Natural killer cell (primary cell): ENCODE measurements at regions not wholly inside any gene's neighbourhood (a gene's known extent, or its start where the extent isn't known, plus 50 kb on each side); places are given as distances from the start of the nearest gene placed in this dataset.

Experiments used
- ATAC-seq, 3 donors: fragments of 150-1000 bp in 2 of 3; fragments of 200-7000 bp in 1 of 3; cut with Tn5 transposase; 1 replicate in 1 of 3; 2 replicates in 2 of 3; pipeline ENCODE4 v1.10.0; 2021; ENCODE audit warnings: mild to moderate bottlenecking in 2 of 3, moderate library complexity in 2 of 3
- DNase-seq, 2 donors: peaks; one replicate each; pipeline versions ENCODE4 v3.0.0 to v3.0.0-alpha.2; 2013 to 2021; ENCODE audit warnings: mixed read lengths in 1 of 2
- H3K27ac ChIP-seq: one replicate; pipeline ENCODE4 v1.5.1; 2013; ENCODE audit warnings: mild to moderate bottlenecking, low read length
- H3K27me3 ChIP-seq: one replicate; pipeline ENCODE4 v1.6.1; 2013; ENCODE audit warnings: low read length; ENCODE audit not compliant: control insufficient read depth, insufficient read depth
- H3K36me3 ChIP-seq: one replicate; pipeline ENCODE4 v1.6.1; 2013; ENCODE audit warnings: low read length; ENCODE audit not compliant: control insufficient read depth, insufficient read depth
- H3K4me1 ChIP-seq: one replicate; pipeline ENCODE4 v1.6.1; 2013; ENCODE audit warnings: low read length; ENCODE audit not compliant: control insufficient read depth, insufficient read depth
- H3K4me3 ChIP-seq: one replicate; pipeline ENCODE4 v1.5.1; 2013; ENCODE audit warnings: low read length
- H3K9me3 ChIP-seq: one replicate; pipeline ENCODE4 v1.6.1; 2013; ENCODE audit warnings: low read length; ENCODE audit not compliant: control insufficient read depth, insufficient read depth
- H3K27ac Mint-ChIP-seq, 2 donors: one replicate each; pipeline ENCODE4 v1.8.0; 2022; ENCODE audit warnings: mild to moderate bottlenecking in 2 of 2, mixed read lengths in 2 of 2, moderate library complexity in 1 of 2
- H3K27me3 Mint-ChIP-seq, 2 donors: one replicate each; pipeline ENCODE4 v1.8.0; 2022; ENCODE audit warnings: low read depth in 2 of 2, mixed read lengths in 2 of 2
- H3K36me3 Mint-ChIP-seq: one replicate; pipeline ENCODE4 v1.8.0; 2022; ENCODE audit warnings: mixed read lengths
- H3K4me1 Mint-ChIP-seq, 2 donors: one replicate each; pipeline ENCODE4 v1.8.0; 2022; ENCODE audit warnings: mixed read lengths in 2 of 2
- H3K4me3 Mint-ChIP-seq: one replicate; pipeline ENCODE4 v1.8.0; 2022; ENCODE audit warnings: mild to moderate bottlenecking, moderate library complexity, mixed read lengths
- H3K9me3 Mint-ChIP-seq, 2 donors: one replicate each; pipeline ENCODE4 v1.8.0; 2022; ENCODE audit warnings: mixed read lengths in 2 of 2
- CTCF ChIP-seq: fragments of 200-600 bp; IDR thresholded peaks from one replicate; pipeline ENCODE4 v1.8.0; 2022; ENCODE audit warnings: antibody characterized with exemption
- WGBS: methylation state at CpG from one replicate; pipeline ENCODE4 v1.1.7; 2013; ENCODE audit warnings: missing lambda C conversion rate; ENCODE audit not compliant: insufficient coverage; 5-methylcytosine and 5-hydroxymethylcytosine counted together
- intact Hi-C: fragments of 100-400 bp; cut with micrococcal nuclease; formaldehyde crosslinking; loops from one replicate; pipeline ENCODE4 v1.14.2; 2022

GRCh38 chr5:101390151-101390908 is 487.2 kb upstream of the ST8SIA4 start:
- H3K4me1 ChIP-seq: no peaks in the 10 kb centered on the region
- TF ChIP-seq CTCF: no peak
- intact Hi-C loops: no loop called here
- no peak overlapping the region for H3K27ac ChIP-seq
- no peaks in the 10 kb centered on the region for H3K9me3 Mint-ChIP-seq
- H3K27me3 ChIP-seq: no peaks in the 10 kb centered on the region
- WGBS: 15% methylated on average over 3 of the region's 4 CpGs
- no peak overlapping the region for H3K4me3 ChIP-seq
- no peak overlapping the region for H3K27ac Mint-ChIP-seq
- no peaks in the 10 kb centered on the region for H3K36me3 ChIP-seq
- H3K27me3 Mint-ChIP-seq: no peaks in the 10 kb centered on the region
- H3K4me1 Mint-ChIP-seq: no peaks in the 10 kb centered on the region
- DNase-seq (peak in 1 of 2 donors; percentile 45), ATAC-seq (no peak)
- no peak overlapping the region for H3K4me3 Mint-ChIP-seq
- H3K36me3 Mint-ChIP-seq: no peaks in the 10 kb centered on the region
- no peaks in the 10 kb centered on the region for H3K9me3 ChIP-seq

- no peak for ATAC-seq
- Histone ChIP-seq H3K36me3 (no peaks in the 10 kb centered on the region), H3K4me3 (no peak overlapping the region), H3K27ac (no peak overlapping the region), H3K27me3 (no peaks in the 10 kb centered on the region), H3K4me1 (no peaks in the 10 kb centered on the region), H3K9me3 (peaks cover 3% of the 10 kb centered on the region)
- Mint-ChIP-seq H3K4me1 (no peaks in the 10 kb centered on the region), H3K4me3 (no peak overlapping the region), H3K36me3 (no peaks in the 10 kb centered on the region), H3K27me3 (no peaks in the 10 kb centered on the region), H3K27ac (no peak overlapping the region), H3K9me3 (peaks cover 3 to 5% of the 10 kb centered on the region in 2 donors)
- WGBS: no CpG with 5 or more reads among the region's 1 CpG
- no peak for TF ChIP-seq CTCF
- intact Hi-C loops: no loop called here
- DNase-seq: no peak
Observed at GRCh38 chr5:101385276-101385675, 482.2 kb upstream of the ST8SIA4 start.

GRCh38 chr5:101370181-101370580 is 467.1 kb upstream of the ST8SIA4 start:
- intact Hi-C loops: no loop called here

More at GRCh38 chr5:101370181-101370580, 467.1 kb upstream of the ST8SIA4 start:
- no peaks in the 10 kb centered on the region for H3K9me3 ChIP-seq
- Mint-ChIP-seq H3K4me3 (no peak overlapping the region), H3K4me1 (no peaks in the 10 kb centered on the region), H3K27me3 (no peaks in the 10 kb centered on the region), H3K9me3 (peaks cover 10% of the 10 kb centered on the region in 2 donors), H3K27ac (no peak overlapping the region), H3K36me3 (no peaks in the 10 kb centered on the region)
- H3K36me3 ChIP-seq: no peaks in the 10 kb centered on the region
- WGBS: 78% methylated on average over 4 of the region's 8 CpGs
- no peaks in the 10 kb centered on the region for H3K4me1 ChIP-seq
- DNase-seq (no peak), ATAC-seq (no peak)
- no peak overlapping the region for H3K27ac ChIP-seq
- H3K27me3 ChIP-seq: no peaks in the 10 kb centered on the region
- no peak overlapping the region for H3K4me3 ChIP-seq
- no peak for TF ChIP-seq CTCF
